ENCODE measurements at regions not wholly inside any gene's neighbourhood (a gene's known extent, or its start where the extent isn't known, plus 50 kb on each side); places are given as distances from the start of the nearest gene placed in this dataset.

DNA sequence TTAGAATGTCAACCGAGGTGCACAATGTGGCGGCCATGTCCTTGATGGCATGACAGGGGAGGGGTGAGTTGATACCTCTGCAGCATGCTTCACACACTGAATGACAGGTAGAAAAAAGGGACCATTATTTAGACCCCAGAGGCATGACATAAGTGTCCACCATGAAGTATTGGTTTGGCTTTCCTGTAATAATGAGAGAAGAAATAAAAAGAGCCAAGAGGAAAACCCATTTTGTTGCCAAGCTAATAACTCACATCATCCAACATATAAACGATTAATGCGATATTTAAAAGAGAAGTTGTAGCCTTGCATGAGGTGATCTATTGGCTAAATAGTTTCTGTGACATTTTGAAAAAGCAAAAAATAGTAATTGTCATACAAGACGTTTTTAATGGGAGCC, 343.4 kb downstream of the LRIG3 start:
- DNase-seq (ENCODE audit: low spot score), result no peak

DNA sequence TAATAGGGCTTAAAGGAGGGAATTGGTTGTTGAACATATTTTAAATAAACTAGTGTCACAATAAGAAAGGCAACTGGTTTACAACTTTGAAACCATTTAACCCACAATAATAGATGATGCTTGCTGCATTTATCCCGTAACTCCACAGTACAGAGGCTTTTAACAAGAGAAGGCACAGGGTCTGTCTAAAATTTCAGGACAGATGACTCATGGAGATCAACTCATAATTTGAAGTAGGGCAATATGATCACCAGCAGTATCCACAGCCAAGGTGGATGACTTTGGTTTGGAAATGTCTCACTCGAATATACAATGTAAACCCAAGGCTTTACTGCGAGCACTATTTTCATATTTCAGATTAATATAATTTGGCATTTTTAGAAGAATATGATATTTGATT, 340.2 kb downstream of the LRIG3 start:
- no peak for DNase-seq (ENCODE audit: low spot score)

DNA sequence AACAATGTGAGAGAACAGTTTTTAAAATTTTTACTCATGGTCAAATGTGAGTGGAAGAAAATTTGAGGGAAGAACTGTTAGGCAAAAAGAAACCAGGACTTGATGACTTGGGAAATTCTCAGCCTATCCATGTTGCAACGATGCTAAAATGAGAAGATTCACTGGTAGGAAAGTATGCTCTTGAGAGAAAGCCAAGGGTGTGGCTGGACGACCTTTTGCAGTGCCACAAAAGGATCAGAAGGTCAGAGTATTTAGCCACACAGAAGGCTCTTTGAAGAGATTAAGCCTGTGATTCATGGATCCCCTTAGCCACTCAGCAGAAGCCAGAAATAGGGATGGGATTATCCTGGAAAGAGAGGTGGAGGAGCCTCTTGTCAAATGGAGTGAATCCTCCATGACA, 336.8 kb downstream of the LRIG3 start:
- no peak for DNase-seq (ENCODE audit: low spot score)

DNA sequence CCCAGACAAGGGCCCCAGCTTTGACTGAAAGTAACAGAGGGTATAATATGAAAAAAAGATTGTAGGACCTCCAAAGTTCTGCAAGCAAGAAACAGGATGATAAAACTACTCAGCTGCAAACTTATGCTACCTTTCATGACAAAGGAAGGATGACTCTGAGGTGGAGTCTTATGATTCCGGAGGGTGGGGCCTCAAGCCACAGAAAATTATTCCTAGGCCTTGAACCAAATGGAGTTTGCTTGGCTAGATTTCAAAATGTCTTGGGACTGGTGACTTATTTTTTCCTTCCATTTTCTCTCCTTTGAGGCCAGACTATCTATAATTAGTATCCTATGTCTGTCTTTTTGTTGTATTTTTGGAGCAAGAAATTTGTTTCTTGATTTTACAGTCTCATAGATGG, 336.4 kb downstream of the LRIG3 start:
- DNase-seq (ENCODE audit: low spot score), result no peak

DNA sequence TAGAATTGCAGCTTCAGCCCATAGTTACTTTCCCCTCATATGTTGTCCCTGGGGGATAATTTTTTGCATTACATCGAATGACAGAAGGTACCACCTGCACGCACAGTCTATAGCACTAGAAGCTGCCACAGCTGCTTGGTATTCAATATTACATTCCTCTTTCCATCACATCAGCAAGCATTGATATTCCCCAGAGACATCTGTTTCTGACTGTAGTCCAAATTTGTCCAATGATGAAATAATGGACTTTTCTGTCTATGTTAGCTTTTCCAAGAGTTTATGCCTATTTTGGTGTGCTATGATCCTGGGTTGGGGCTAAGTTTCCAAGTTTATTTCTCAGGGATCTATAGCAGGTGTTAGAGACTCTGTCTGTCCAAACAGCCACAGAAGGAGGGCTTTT, 335.4 kb downstream of the LRIG3 start:
- no peak for DNase-seq (ENCODE audit: low spot score)

DNA sequence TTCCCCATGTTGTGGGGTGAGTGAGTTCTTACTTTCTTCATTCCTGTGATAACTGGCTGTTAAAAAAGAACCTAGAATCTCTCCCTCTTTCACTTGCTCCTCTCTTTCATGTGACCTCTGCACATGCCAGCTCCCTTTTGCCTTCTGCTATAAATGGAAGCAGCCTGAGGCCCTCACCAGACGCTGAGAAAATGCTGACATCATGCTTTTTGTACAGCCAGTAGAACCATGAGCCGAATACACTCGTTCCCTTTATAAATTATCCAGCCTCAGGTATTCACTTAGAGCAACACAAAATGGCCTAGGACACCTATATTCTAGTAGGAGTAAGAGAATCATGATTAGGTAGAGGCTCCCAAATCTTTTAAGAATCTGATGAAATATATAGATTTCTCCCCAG, 333.5 kb downstream of the LRIG3 start:
- no peak for DNase-seq (ENCODE audit: low spot score)

DNA sequence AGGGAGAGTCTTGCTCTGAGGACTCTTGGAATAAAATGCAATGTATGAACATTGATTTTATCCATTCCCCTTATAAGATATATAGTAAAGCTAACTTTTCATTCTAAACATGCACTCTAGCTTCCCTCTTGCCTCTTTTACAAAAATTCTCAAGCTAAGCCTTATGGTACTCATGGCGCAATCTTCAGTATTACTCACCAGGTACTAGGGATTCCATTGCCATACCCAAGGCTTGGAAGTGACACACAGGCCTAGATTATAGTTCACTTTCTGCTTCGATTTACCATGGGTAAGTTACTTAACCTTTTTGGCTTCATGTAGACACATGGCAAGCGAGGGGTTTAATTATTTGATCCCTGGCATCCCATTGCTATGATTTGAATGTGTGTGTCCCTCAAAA, 331.5 kb downstream of the LRIG3 start:
- no peak for DNase-seq (ENCODE audit: low spot score)

DNA sequence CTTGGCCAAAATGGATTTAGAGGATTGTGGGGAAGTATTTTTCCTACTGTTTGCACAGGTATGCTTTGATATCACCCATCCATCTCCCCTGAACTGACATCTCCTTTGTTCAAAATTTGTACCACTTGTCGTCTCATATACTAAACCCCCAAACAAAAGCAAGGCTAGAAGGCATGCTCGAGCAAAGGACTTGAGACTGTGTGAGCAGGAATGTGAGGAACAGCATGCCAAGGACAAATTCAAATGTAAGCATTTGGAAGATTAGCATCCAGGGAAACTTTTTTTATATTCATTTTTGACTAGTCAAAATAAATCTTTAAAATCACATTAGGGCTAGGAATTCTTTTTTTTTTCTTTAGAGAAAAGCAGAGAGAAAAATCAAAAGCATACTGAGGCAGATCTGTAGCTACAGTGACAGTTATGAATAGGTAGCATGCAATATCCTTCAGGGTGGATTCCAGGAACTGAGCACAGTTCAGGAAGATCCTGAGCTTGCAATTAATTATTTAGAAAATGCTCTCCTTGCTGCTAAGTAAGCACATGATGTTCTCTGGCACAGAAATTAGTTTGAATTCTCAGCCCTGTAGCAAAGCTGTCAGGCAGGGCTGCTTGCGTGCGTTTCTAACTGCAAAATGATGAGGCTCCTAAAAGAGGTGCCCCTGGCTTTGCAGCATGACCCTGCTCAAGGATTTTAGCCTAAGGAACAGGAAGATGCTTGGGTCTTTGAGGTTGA, 327.7 kb downstream of the LRIG3 start:
- DNase-seq (ENCODE audit: low spot score), result no peak

DNA sequence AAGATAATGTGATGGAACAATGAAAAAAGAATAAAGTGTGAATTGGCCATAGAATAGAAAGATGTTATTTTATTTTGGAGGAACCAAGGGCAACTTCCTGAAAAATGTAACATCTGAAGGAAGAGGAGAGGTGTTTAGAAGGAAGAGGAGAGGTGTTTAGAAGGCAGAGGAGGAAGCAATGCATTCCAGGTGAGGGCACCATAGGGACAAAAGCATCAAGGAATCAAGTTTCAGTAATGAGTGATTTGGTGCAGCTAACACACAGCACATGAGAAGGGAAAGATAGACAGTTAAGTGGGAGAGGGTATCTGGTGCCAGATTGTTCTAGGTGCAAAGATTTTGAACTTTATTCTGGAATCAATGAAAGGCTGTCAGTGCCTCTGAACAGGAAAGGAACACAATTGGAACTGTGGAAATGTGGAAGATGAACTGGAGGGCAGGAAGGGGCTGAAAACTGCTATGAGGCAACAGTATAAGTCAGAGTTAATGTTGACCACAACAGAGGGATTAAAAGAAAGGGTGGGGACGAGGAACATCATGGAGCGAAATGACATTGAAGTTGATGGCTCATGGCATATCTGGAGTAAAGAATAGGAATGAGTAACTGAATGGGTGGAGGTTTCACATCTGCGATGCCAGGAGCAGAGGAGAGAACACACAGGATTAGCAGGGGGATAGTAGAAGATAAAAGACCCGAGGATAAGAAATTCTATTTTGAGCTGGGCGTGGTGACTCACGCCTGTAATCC, 326.6 kb downstream of the LRIG3 start:
- no peak for DNase-seq (ENCODE audit: low spot score)

DNA sequence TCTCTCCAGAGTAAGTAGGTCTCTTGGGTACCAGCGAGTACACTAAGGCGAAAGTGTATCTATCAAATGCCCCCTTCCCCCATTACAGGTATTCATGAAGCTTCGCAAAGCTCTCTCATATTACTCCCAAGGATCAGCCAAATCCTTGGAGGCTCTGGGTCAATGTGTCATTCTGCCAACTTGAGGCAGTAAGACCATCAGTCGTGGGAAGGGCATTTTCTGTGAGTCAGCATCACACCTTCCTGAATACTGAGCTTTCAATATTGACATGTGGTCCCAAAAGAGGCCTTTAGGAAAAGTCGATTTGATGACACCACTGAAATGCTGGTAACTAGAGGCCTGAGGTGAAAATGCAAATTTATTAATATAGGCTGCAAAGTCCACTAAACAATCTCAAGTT, 323.9 kb downstream of the LRIG3 start:
- no peak for DNase-seq (ENCODE audit: low spot score)

DNA sequence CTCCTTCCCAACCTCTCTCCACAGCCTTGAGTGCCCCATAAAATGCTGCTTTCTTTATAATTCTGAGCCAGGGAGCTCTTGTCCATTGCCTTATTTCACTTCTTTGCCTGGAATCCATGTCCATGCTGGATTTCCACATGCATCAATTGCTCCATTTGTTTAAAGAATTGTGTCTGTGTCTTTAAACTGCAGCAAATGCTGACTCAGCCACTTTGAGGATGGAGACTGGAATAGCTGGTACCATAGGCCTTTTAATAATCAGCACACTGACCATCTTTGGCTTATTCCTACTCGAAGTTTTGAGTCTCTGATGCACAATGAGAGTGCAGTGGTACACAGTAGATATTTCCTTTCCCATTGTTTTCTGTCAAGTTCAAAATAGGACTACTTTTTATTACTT, 318.8 kb downstream of the LRIG3 start:
- peak; percentile 8 for DNase-seq (ENCODE audit: low spot score)

DNA sequence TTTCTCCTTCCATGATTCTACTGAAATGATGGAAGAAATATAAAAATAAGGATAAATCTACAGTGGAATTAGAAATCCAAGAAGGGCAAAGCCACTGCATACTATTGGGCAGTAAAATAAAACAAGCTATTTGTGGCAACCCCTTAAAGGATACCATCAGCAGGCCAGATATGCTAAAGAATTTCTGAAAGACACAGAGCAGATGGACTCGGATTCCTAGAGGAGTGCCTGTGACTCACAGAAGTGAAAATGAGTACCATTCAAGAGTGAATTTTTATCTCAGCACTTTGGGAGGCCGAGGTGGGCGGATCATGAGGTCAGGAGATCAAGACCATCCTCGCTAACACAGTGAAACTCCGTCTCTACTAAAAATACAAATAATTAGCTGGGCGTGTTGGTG, 318.1 kb downstream of the LRIG3 start:
- no peak for DNase-seq (ENCODE audit: low spot score)

DNA sequence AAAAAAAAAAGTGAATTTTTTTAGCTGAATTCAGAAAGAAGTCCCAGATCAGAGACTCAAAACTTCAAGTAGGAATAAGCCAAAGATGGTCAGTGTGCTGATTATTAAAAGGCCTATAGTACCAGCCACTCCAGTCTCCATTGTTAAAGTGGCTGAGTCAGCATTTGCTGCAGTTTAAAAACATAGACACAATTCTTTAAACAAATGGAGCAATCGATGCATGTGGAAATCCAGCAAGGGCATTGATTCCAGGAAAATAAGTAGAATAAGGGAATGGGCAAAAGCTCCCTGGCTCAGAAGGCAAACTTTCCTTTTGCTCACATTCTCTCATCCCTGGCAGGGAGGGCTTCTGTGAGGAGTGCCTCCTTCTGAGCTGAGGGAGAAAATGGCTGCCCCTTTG, 317.6 kb downstream of the LRIG3 start:
- no peak for DNase-seq (ENCODE audit: low spot score)

DNA sequence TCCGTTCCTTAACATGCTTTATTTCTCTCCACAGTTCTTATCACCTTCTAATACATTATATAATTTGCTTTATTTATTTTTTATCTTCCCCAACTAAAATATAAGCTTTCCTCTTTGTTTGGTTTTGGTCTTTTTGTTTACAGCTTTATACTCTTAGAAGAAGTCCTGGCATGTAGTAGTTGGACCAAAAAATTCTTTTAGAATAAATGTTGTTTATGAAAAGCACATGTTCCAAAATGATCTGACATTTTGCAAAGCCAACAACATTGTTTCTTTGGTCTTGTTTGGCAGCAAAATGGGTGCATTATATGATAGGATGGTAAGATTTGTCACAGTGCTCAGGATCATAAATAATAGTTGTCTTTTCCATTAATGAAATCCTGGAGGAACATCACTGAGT, 312.5 kb downstream of the LRIG3 start:
- no peak for DNase-seq (ENCODE audit: low spot score)

DNA sequence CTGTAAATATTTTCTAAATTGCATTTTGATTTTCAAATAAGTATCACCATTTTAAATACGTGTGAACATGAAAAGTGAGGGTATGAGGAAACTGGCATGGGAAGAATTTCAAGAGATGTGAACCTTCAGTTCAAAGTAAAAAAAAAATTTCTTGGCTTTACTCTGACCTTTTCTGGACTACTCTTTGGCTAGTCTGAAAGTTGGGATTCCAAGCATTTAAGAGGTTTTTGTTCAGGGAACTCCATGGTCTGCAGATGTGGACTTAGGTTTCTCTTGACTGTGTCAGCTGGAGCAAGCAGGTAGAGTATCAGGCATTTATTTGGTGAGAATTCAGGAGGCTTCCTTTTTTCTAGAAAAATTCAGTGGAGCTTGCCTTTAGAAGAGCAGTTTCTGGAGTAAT, 311.6 kb downstream of the LRIG3 start:
- DNase-seq (ENCODE audit: low spot score), result no peak

DNA sequence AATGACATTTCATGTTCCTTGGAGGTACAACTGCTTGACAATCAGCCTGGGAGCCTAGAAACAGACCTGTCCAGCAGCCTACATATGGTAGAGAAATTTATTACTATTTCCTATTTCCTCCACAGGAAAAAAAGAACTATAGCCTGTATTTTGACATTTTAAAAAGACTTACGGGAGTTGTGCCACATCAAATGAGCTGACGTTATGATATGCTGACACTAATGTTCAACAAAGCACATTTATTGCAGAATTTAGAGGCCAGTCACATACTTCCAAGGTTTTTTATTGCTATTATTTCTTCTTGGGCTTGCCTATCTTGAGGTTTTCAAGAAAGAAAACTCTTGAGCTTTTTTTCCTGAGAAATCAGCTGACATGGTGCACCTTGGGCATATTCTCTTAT, 305.3 kb downstream of the LRIG3 start:
- DNase-seq (ENCODE audit: low spot score), result no peak

DNA sequence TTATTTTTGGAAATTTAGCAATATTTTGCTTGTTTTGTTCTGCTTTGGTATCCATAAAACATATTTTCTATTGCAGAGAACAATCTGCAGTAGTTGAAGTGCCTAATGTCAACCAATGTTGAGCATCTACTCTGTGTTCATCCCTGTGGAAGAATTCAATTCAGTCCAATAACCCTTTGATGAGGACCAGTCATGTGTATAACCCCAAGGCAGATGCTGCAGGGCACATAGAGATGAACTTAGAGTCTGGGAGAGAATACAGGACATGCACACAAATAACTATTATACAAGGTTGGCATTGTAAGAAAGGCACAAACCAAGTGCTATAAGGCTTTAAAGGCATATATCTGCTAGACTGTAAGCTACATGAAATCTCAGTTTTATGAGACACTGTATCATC, 304.7 kb downstream of the LRIG3 start:
- no peak for DNase-seq (ENCODE audit: low spot score)

DNA sequence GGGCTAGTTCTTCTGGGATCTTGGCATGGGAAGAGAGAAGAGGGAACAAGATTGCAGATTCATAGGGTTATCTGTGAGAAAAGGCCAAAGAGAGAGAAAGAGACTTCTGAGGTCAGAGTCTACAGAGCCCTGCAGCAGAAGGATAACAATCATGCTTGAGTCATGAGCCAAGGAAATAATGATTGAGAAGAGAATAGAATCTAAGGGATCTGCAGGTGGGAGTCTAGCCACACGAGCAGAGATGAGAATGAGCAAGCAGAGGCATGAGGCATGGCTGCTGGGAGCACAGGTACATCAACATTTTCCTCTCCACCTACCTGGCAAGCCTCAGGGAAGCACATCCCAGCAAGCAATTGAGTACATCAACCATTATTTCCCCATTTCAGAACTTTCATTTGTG, 303.7 kb downstream of the LRIG3 start:
- no peak for DNase-seq (ENCODE audit: low spot score)

DNA sequence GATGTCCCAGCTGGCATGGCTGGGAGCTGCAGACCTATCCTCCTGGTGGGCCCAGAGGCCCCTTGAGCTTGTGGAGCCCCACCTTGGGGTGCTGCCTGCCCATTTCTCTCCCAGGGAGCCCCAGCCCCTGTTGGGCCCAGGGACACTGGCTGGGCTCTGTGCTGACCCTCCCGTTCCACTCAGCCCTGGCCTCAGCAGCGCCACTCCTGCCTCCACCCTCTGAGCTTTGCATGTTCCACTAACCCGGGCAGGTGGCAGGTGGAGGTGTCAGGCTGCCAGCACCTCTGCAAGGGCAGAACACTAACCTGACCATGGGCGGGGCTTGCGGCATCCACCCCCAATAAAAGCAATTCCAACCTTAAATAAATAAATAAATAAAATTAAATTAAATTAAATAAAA, 299.2 kb downstream of the LRIG3 start:
- DNase-seq (ENCODE audit: low spot score), result no peak

DNA sequence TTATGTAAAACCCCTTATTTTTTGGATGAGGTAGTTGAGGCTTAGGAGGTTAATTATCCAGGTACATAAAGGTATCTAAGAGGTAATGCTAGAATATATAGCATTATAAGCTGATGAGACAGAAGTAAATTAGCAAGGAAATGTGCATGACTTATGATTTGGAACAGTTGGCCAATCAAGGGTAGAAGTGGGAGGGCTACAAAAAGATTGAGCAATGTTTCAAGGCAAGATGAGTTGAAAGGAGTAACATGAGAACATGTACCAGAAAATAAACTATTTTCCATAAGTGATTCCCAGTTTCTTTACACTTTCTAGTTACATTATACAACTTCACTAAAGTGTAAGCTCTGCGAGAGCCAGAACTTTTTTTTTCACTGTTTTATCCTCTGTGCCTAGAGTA, 290.9 kb downstream of the LRIG3 start:
- no peak for DNase-seq (ENCODE audit: low spot score)

DNA sequence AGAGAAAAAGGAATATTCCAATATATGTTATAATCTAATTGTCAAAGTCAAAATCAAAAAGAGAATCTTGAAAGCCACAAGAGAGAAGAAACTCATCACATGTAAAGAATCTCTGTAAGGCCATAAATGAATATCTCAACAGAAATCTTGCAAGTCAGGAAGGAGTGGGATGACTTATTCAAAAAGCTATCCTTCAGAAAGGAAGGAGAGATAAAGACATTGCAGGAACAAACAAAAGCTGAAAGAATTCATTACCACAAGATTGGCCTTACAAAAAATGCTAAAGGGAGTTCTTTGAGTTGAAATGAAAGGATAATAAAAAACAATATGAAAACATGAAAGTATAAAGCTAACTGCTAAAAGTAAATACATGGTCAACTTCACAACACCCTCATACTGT, 286.8 kb downstream of the LRIG3 start:
- no peak for DNase-seq (ENCODE audit: low spot score)

DNA sequence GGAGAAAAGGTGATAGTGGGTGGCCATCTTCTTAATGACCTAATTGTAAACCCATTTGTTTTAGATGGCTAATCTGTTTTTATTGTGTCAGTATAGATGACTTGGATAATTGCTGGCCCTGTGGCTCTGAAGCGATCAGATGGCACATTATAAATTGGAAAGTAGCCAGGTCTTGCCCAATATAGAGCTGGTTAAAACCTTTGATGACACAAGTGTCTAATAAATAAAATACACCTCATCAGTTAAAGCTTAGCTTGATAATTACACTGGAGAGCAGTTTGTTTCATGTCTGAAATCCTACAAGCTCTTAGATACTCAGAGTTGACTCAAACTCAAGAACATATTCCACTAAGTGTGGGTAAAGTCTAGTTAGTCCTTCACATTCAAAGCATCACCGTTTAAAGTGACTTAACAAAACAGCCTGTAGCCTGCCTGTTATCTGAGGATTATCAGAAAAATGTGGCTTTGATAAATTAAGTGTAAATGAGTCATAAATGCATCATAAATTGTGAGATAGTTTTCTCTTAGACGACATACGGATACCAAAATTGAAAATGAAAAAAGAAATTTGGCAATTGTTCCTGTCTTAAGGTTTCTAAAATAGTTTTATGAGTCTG, 280.9 kb downstream of the LRIG3 start:
- DNase-seq (ENCODE audit: low spot score), result peak; percentile 28

DNA sequence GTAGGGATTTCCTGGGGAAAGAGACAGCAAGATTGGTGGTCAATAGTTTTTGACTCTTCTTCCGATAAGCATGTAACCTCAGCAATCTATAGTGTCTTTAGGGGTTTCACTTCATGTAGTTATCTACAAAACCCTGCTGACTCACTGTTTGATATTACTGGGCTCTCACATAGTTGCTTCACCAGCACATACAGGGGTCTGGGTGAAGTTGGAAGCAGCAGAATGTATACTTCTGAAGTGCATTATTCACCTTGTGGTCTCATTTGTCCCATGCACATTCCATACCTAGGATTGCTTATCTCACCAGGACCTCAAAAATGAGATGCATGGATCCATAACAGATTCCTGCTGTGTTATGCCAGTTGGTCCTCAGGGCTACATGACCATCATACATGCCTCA, 280.0 kb downstream of the LRIG3 start:
- no peak for DNase-seq (ENCODE audit: low spot score)

All from HT-29 (cell line).